B cell (primary cell): ENCODE measurements at regions not wholly inside any gene's neighbourhood (a gene's known extent, or its start where the extent isn't known, plus 50 kb on each side); places are given as distances from the start of the nearest gene placed in this dataset.

Source experiments
- ATAC-seq: fragments of 200-7000 bp; cut with Tn5 transposase; one replicate; pipeline ENCODE4 v1.10.0; 2021; ENCODE audit warnings: low read depth, mild to moderate bottlenecking, moderate number of reproducible peaks, moderate library complexity
- CTCF ChIA-PET: fragments of 350-600 bp; sonication (Branson Sonifier 250); formaldehyde crosslinking; loops from one replicate; lab custom pipeline; 2021; ENCODE audit warnings: antibody characterized with exemption, inconsistent platforms; lab: Charles Lee
- POLR2A ChIA-PET: fragments of 350-600 bp; sonication (Branson Sonifier 250); formaldehyde crosslinking; loops from one replicate; lab custom pipeline; 2021; ENCODE audit warnings: antibody characterized with exemption; lab: Charles Lee
- DNase-seq: peaks from one replicate; pipeline ENCODE4 v3.0.0; 2013
- H2AFZ ChIP-seq: 2 replicates; pipeline ENCODE4 v1.6.1; 2012; ENCODE audit warnings: mild to moderate bottlenecking, low read depth, low read length; ENCODE audit not compliant: insufficient read depth, poor library complexity, severe bottlenecking
- H3K27ac ChIP-seq, 2 donors: 1 replicate in 1 of 2; 2 replicates in 1 of 2; pipeline ENCODE4 v1.5.1; 2012 to 2013; ENCODE audit warnings: low read length in 2 of 2, mild to moderate bottlenecking in 2 of 2, moderate library complexity in 1 of 2
- H3K27me3 ChIP-seq, 4 experiments: fragments of 200-600 bp in 1 of 4; sonication (generic) in 1 of 4; replicated peaks in 1 of 4; 1 replicate in 2 of 4; 2 replicates in 2 of 4; pipeline versions ENCODE4 v1.6.1 to v1.7.0; 2013 to 2016; ENCODE audit warnings: low read length in 3 of 4, mild to moderate bottlenecking in 2 of 4, mixed read lengths in 1 of 4, moderate library complexity in 1 of 4; ENCODE audit not compliant: insufficient read depth in 4 of 4, control insufficient read depth in 3 of 4; ENCODE audit errors: control extremely low read depth in 1 of 4
- H3K36me3 ChIP-seq, 2 experiments: replicated peaks in 1 of 2; 1 replicate in 1 of 2; 2 replicates in 1 of 2; pipeline versions ENCODE4 v1.6.1 to v1.7.1; 2013; ENCODE audit warnings: low read length in 1 of 2; ENCODE audit not compliant: insufficient read depth in 2 of 2, control insufficient read depth in 1 of 2; ENCODE audit errors: control extremely low read depth in 1 of 2, extremely low read depth in 1 of 2
- H3K4me1 ChIP-seq, 2 donors: fragments of 200-600 bp in 1 of 2; sonication (generic) in 1 of 2; 1 replicate in 1 of 2; 2 replicates in 1 of 2; pipeline versions ENCODE4 v1.5.1 to v1.6.1; 2013 to 2017; ENCODE audit warnings: low read length in 2 of 2; ENCODE audit not compliant: control insufficient read depth in 2 of 2, insufficient read depth in 2 of 2
- H3K4me2 ChIP-seq: replicated peaks from 2 replicates; pipeline ENCODE3; 2012; ENCODE audit warnings: mild to moderate bottlenecking, low read depth, low read length; ENCODE audit not compliant: poor library complexity, severe bottlenecking
- H3K4me3 ChIP-seq, 5 experiments: fragments of 200-600 bp in 1 of 5; sonication (generic) in 1 of 5; 1 replicate in 3 of 5; 2 replicates in 2 of 5; pipeline versions ENCODE4 v1.5.1 to v1.7.0; 2011 to 2016; ENCODE audit warnings: low read length in 4 of 5, mild to moderate bottlenecking in 4 of 5, low read depth in 2 of 5, control low read depth in 1 of 5, moderate library complexity in 1 of 5; ENCODE audit not compliant: insufficient read depth in 1 of 5; ENCODE audit errors: control extremely low read depth in 1 of 5, extremely low read depth in 1 of 5
- H3K79me2 ChIP-seq: fragments of 200-600 bp; sonication (generic); one replicate; pipeline ENCODE4 v1.6.0; 2016; ENCODE audit warnings: low read length; ENCODE audit not compliant: control insufficient read depth, insufficient read depth
- H3K9ac ChIP-seq: fragments of 200-600 bp; sonication (generic); 2 replicates; pipeline ENCODE4 v1.6.1; 2017; ENCODE audit warnings: mild to moderate bottlenecking, low read length, moderate library complexity
- H3K9me3 ChIP-seq, 3 donors: one replicate each; pipeline versions ENCODE4 v1.6.1 to v1.7.1; 2013; ENCODE audit warnings: low read length in 2 of 3; ENCODE audit not compliant: control insufficient read depth in 2 of 3, insufficient read depth in 1 of 3; ENCODE audit errors: control extremely low read depth in 1 of 3
- H4K20me1 ChIP-seq: 2 replicates; pipeline ENCODE4 v1.6.0; 2012; ENCODE audit warnings: mild to moderate bottlenecking, low read length; ENCODE audit not compliant: insufficient read depth, control insufficient read depth, poor library complexity, severe bottlenecking
- H3K27ac Mint-ChIP-seq: one replicate; pipeline ENCODE4 v1.8.0; 2021; ENCODE audit warnings: mixed read lengths
- H3K27me3 Mint-ChIP-seq: one replicate; pipeline ENCODE4 v1.8.0; 2021; ENCODE audit warnings: mixed read lengths
- H3K4me1 Mint-ChIP-seq: one replicate; pipeline ENCODE4 v1.8.0; 2021; ENCODE audit warnings: mixed read lengths
- H3K4me3 Mint-ChIP-seq: one replicate; pipeline ENCODE4 v1.8.0; 2021; ENCODE audit warnings: mixed read lengths
- H3K9me3 Mint-ChIP-seq: one replicate; pipeline ENCODE4 v1.8.0; 2022; ENCODE audit warnings: mixed read lengths; ENCODE audit not compliant: insufficient read depth
- CTCF ChIP-seq: fragments of 200-600 bp; IDR thresholded peaks from one replicate; pipeline ENCODE4 v1.8.0; 2022; ENCODE audit warnings: antibody characterized with exemption, mild to moderate bottlenecking
- EZH2 ChIP-seq: IDR thresholded peaks from 2 replicates; pipeline ENCODE4 v1.6.1; 2012; ENCODE audit warnings: borderline replicate concordance, low read depth, mild to moderate bottlenecking, moderate library complexity, low read length; ENCODE audit not compliant: insufficient read depth, poor library complexity, severe bottlenecking
- WGBS: methylation state at CpG from one replicate; pipeline ENCODE4 v1.1.5; 2013; ENCODE audit warnings: missing lambda C conversion rate; ENCODE audit not compliant: insufficient coverage; 5-methylcytosine and 5-hydroxymethylcytosine counted together
- intact Hi-C: fragments of 100-400 bp; cut with micrococcal nuclease; formaldehyde crosslinking; loops from one replicate; pipeline ENCODE4 v1.10.0; 2022

GRCh38 chr2:4499316-4500030 is 796.1 kb downstream of the DCDC2C start:
- no peaks in the 10 kb centered on the region for H3K27me3 Mint-ChIP-seq
- no peak overlapping the region for H2AFZ ChIP-seq
- no peak for DNase-seq
- H3K27ac ChIP-seq: no peak overlapping the region
- H3K4me1 ChIP-seq: no peaks in the 10 kb centered on the region
- H3K9ac ChIP-seq: no peak overlapping the region
- no peaks in the 10 kb centered on the region for H3K27me3 ChIP-seq
- ATAC-seq: no peak
- H4K20me1 ChIP-seq: no peaks in the 10 kb centered on the region
- no peaks in the 10 kb centered on the region for H3K79me2 ChIP-seq
- no peak overlapping the region for H3K4me3 ChIP-seq
- intact Hi-C loops: no loop called here
- H3K4me3 Mint-ChIP-seq: no peak overlapping the region
- no peak for TF ChIP-seq CTCF
- no peak for TF ChIP-seq EZH2
- 85% methylated on average over 4 of the region's 5 CpGs for WGBS
- POLR2A ChIA-PET: no interaction called here
- CTCF ChIA-PET: no interaction called here
- H3K36me3 ChIP-seq: no peaks in the 10 kb centered on the region
- no peaks in the 10 kb centered on the region for H3K9me3 ChIP-seq
- no peaks in the 10 kb centered on the region for H3K9me3 Mint-ChIP-seq
- H3K4me2 ChIP-seq: no peak overlapping the region
- H3K27ac Mint-ChIP-seq: no peak overlapping the region
- H3K4me1 Mint-ChIP-seq: no peaks in the 10 kb centered on the region

GRCh38 chr2:4501525-4501924 is 798.1 kb downstream of the DCDC2C start:
- H3K27ac Mint-ChIP-seq: no peak overlapping the region
- no peak for DNase-seq
- Histone ChIP-seq H2AFZ (no peak overlapping the region), H3K79me2 (no peaks in the 10 kb centered on the region), H3K4me2 (no peak overlapping the region), H3K27me3 (no peaks in the 10 kb centered on the region), H3K27ac (no peak overlapping the region), H3K36me3 (no peaks in the 10 kb centered on the region), H3K9ac (no peak overlapping the region), H3K4me1 (no peaks in the 10 kb centered on the region), H4K20me1 (no peaks in the 10 kb centered on the region), H3K9me3 (no peaks in the 10 kb centered on the region), H3K4me3 (no peak overlapping the region)
- POLR2A ChIA-PET: no interaction called here
- TF ChIP-seq EZH2 (no peak), CTCF (no peak)
- no peak for ATAC-seq
- no peaks in the 10 kb centered on the region for H3K4me1 Mint-ChIP-seq
- no peaks in the 10 kb centered on the region for H3K27me3 Mint-ChIP-seq
- 93% methylated on average over 2 of the region's 4 CpGs for WGBS
- CTCF ChIA-PET: no interaction called here
- H3K9me3 Mint-ChIP-seq: no peaks in the 10 kb centered on the region
- no peak overlapping the region for H3K4me3 Mint-ChIP-seq
- intact Hi-C loops: no loop called here
